C4-2B (cell line): ENCODE measurements at regions not wholly inside any gene's neighbourhood (a gene's known extent, or its start where the extent isn't known, plus 50 kb on each side); places are given as distances from the start of the nearest gene placed in this dataset.
"Not testable (repeated sequence)": the region's sequence is repeated elsewhere in the genome, so short reads cannot be mapped to it uniquely, and the experiment has no call there.

Source experiments
- CTCF ChIP-seq: fragments of 450-650 bp; conservative IDR thresholded peaks from 2 replicates; pipeline ENCODE4 v1.5.1; 2017; ENCODE audit warnings: mild to moderate bottlenecking
- ZFX ChIP-seq: fragments of 450-650 bp; IDR thresholded peaks from 2 replicates; pipeline ENCODE4 v1.6.1; 2017

GRCh38 chr4:85196015-85196414 is 229.5 kb upstream of the WDFY3 start:
- not testable (repeated sequence) for TF ChIP-seq CTCF, ZFX
